Glutamatergic neuron (in vitro differentiated cells): ENCODE measurements at regions not wholly inside any gene's neighbourhood (a gene's known extent, or its start where the extent isn't known, plus 50 kb on each side); places are given as distances from the start of the nearest gene placed in this dataset.

ENCODE experiments used
- DNase-seq: peaks from one replicate; pipeline ENCODE4 v3.0.0; 2022
- H3K27ac Mint-ChIP-seq: one replicate; pipeline ENCODE4 v1.8.0; 2020; ENCODE audit warnings: mild to moderate bottlenecking, mixed read lengths, inconsistent platforms; ENCODE audit not compliant: unreplicated experiment
- H3K27me3 Mint-ChIP-seq: one replicate; pipeline ENCODE4 v1.8.0; 2020; ENCODE audit warnings: mild to moderate bottlenecking, moderate library complexity, mixed read lengths, inconsistent platforms; ENCODE audit not compliant: unreplicated experiment
- H3K36me3 Mint-ChIP-seq: one replicate; pipeline ENCODE4 v1.8.0; 2020; ENCODE audit warnings: mild to moderate bottlenecking, mixed read lengths, inconsistent platforms; ENCODE audit not compliant: unreplicated experiment
- H3K4me1 Mint-ChIP-seq: one replicate; pipeline ENCODE4 v1.8.0; 2020; ENCODE audit warnings: mild to moderate bottlenecking, low read depth, mixed read lengths, inconsistent platforms; ENCODE audit not compliant: unreplicated experiment
- H3K4me3 Mint-ChIP-seq: one replicate; pipeline ENCODE4 v1.8.0; 2020; ENCODE audit warnings: mild to moderate bottlenecking, mixed read lengths, inconsistent platforms; ENCODE audit not compliant: unreplicated experiment
- H3K9me3 Mint-ChIP-seq: one replicate; pipeline ENCODE4 v1.8.0; 2020; ENCODE audit warnings: mild to moderate bottlenecking, moderate library complexity, mixed read lengths, inconsistent platforms; ENCODE audit not compliant: unreplicated experiment
- CTCF ChIP-seq: fragments of 200-600 bp; sonication (generic); IDR thresholded peaks from one replicate; pipeline ENCODE4 v1.5.0; 2021; ENCODE audit not compliant: partially characterized antibody, unreplicated experiment

- Mint-ChIP-seq H3K9me3 (no peaks in the 10 kb centered on the region), H3K4me1 (no peaks in the 10 kb centered on the region), H3K27ac (no peak overlapping the region), H3K27me3 (no peaks in the 10 kb centered on the region), H3K4me3 (no peak overlapping the region), H3K36me3 (no peaks in the 10 kb centered on the region)
- DNase-seq = no peak
- TF ChIP-seq CTCF = no peak
Measured at GRCh38 chr1:198986442-198986841, 347.6 kb downstream of the PTPRC start.

- Mint-ChIP-seq H3K27me3 (no peaks in the 10 kb centered on the region), H3K9me3 (no peaks in the 10 kb centered on the region), H3K36me3 (no peaks in the 10 kb centered on the region), H3K4me1 (peaks cover 5% of the 10 kb centered on the region), H3K27ac (no peak overlapping the region), H3K4me3 (no peak overlapping the region)
- no peak for TF ChIP-seq CTCF
- DNase-seq = no peak
Measured at GRCh38 chr1:199002661-199003060, 363.8 kb downstream of the PTPRC start.

GRCh38 chr1:199007423-199007822 is 368.6 kb downstream of the PTPRC start:
- no peaks in the 10 kb centered on the region for H3K9me3 Mint-ChIP-seq
- no peak overlapping the region for H3K4me3 Mint-ChIP-seq
- H3K4me1 Mint-ChIP-seq = peaks cover 5% of the 10 kb centered on the region
- H3K27me3 Mint-ChIP-seq = no peaks in the 10 kb centered on the region
- no peaks in the 10 kb centered on the region for H3K36me3 Mint-ChIP-seq
- no peak for TF ChIP-seq CTCF
- no peak for DNase-seq
- H3K27ac Mint-ChIP-seq = no peak overlapping the region

- DNase-seq = no peak
- Mint-ChIP-seq H3K4me3 (no peak overlapping the region), H3K4me1 (peaks cover 2% of the 10 kb centered on the region), H3K27ac (no peak overlapping the region), H3K36me3 (no peaks in the 10 kb centered on the region), H3K9me3 (no peaks in the 10 kb centered on the region), H3K27me3 (no peaks in the 10 kb centered on the region)
- TF ChIP-seq CTCF = no peak
Measured at GRCh38 chr1:199009447-199009846, 370.6 kb downstream of the PTPRC start.

GRCh38 chr1:199010492-199010891 is 371.7 kb downstream of the PTPRC start:
- Mint-ChIP-seq H3K36me3 (no peaks in the 10 kb centered on the region), H3K27ac (no peak overlapping the region), H3K4me1 (peaks cover 2% of the 10 kb centered on the region), H3K9me3 (no peaks in the 10 kb centered on the region), H3K27me3 (no peaks in the 10 kb centered on the region), H3K4me3 (no peak overlapping the region)
- TF ChIP-seq CTCF = no peak
- DNase-seq = no peak
